Suprapubic skin (tissue), 4 donors: ENCODE measurements at regions not wholly inside any gene's neighbourhood (a gene's known extent, or its start where the extent isn't known, plus 50 kb on each side); places are given as distances from the start of the nearest gene placed in this dataset.

Experiments used
- CTCF ChIP-seq, 2 donors: fragments of 200-600 bp in 1 of 2; fragments of 450-650 bp in 1 of 2; sonication (generic) in 1 of 2; IDR thresholded peaks; one replicate each; pipeline ENCODE4 v1.5.1; 2016 to 2019; ENCODE audit warnings: antibody characterized with exemption in 2 of 2, mild to moderate bottlenecking in 1 of 2, moderate library complexity in 1 of 2
- POLR2A ChIP-seq, 2 donors: fragments of 450-650 bp; IDR thresholded peaks; one replicate each; pipeline ENCODE4 v1.6.1; 2017; ENCODE audit warnings: antibody characterized with exemption in 2 of 2, mild to moderate bottlenecking in 2 of 2, moderate library complexity in 2 of 2
- POLR2AphosphoS5 ChIP-seq, 3 donors: sonication (generic); formaldehyde crosslinking; IDR thresholded peaks; one replicate each; pipeline ENCODE4 v1.6.1; 2017; ENCODE audit warnings: antibody characterized with exemption in 3 of 3

DNA sequence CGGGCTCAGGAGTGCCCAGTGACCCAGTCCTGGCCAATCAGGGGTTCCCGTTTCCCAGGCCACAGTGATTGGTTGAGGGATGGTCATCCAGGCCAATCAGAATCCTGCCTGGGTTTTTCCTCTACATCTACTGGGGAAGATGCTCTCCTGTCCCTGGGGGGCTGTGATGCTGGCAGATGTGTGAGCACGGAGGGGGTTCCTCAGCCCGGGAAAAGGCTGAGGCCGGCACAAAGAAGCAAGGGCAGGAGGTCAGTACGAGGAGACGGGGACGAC lies 171.2 kb downstream of the CTTN start:
- TF ChIP-seq CTCF (IDR thresholded peaks at IDR 0.05) (no peak), POLR2AphosphoS5 (IDR thresholded peaks at IDR 0.05) (no peak), POLR2A (IDR thresholded peaks at IDR 0.05) (no peak)
